OCI-LY7 (cell line): ENCODE measurements at regions not wholly inside any gene's neighbourhood (a gene's known extent, or its start where the extent isn't known, plus 50 kb on each side); places are given as distances from the start of the nearest gene placed in this dataset.

ENCODE experiments used
- BruUV-seq: library from RNA; stranded (reverse); fragments of 400-500 nt; replicated peaks from 2 replicates; lab custom pipeline; 2021; lab: Mats Ljungman, UMichigan
- CTCF ChIA-PET: fragments of 300-600 bp; sonication (Branson Sonifier 250); formaldehyde crosslinking; loops from one replicate; lab custom pipeline; 2022; ENCODE audit warnings: antibody characterized with exemption; ENCODE audit not compliant: unreplicated experiment; lab: Charles Lee
- POLR2A ChIA-PET: fragments of 300-600 bp; sonication (Branson Sonifier 250); formaldehyde crosslinking; loops from one replicate; lab custom pipeline; 2022; ENCODE audit warnings: antibody characterized with exemption; lab: Charles Lee
- DNase-seq: peaks from one replicate; pipeline ENCODE4 v3.0.0-alpha.2; 2015; ENCODE audit warnings: low spot score
- H2AFZ ChIP-seq: fragments of 200-600 bp; sonication (generic), shearing (Covaris generic); 2 replicates; pipeline ENCODE4 v1.6.1; 2014; ENCODE audit warnings: mild to moderate bottlenecking, antibody characterized with exemption, low read length, moderate library complexity
- H3K27ac ChIP-seq: fragments of 200-600 bp; sonication (generic); 2 replicates; pipeline ENCODE4 v1.5.1; 2014; ENCODE audit warnings: mixed run types, low read depth, mild to moderate bottlenecking, moderate library complexity, low read length, inconsistent platforms; ENCODE audit not compliant: poor library complexity, severe bottlenecking
- H3K36me3 ChIP-seq: fragments of 200-600 bp; sonication (generic); 2 replicates; pipeline ENCODE4 v1.6.1; 2014; ENCODE audit warnings: mild to moderate bottlenecking, antibody characterized with exemption, low read length, moderate library complexity, mixed read lengths; ENCODE audit not compliant: insufficient read depth
- H3K4me1 ChIP-seq: fragments of 200-600 bp; sonication (generic); 2 replicates; pipeline ENCODE4 v1.5.1; 2014; ENCODE audit warnings: mild to moderate bottlenecking, low read length; ENCODE audit not compliant: insufficient read depth, poor library complexity, severe bottlenecking
- H3K4me2 ChIP-seq: fragments of 200-600 bp; sonication (generic); 2 replicates; pipeline ENCODE4 v1.6.1; 2014; ENCODE audit warnings: mild to moderate bottlenecking, low read length
- H3K4me3 ChIP-seq: fragments of 200-600 bp; sonication (generic); 2 replicates; pipeline ENCODE4 v1.5.1; 2014; ENCODE audit warnings: mild to moderate bottlenecking, low read depth, low read length; ENCODE audit not compliant: poor library complexity, severe bottlenecking
- H3K79me2 ChIP-seq: fragments of 200-600 bp; sonication (generic); 2 replicates; pipeline ENCODE4 v1.6.1; 2016; ENCODE audit warnings: low read depth, mild to moderate bottlenecking, low read length, moderate library complexity, mixed read lengths; ENCODE audit not compliant: insufficient read depth
- H3K9me2 ChIP-seq: fragments of 200-600 bp; sonication (generic); 2 replicates; pipeline ENCODE4 v1.6.1; 2016; ENCODE audit warnings: mild to moderate bottlenecking, low read length, mixed read lengths; ENCODE audit not compliant: insufficient read depth
- H3K9me3 ChIP-seq: fragments of 200-600 bp; sonication (generic); 2 replicates; pipeline ENCODE4 v1.6.1; 2014; ENCODE audit warnings: mild to moderate bottlenecking, mixed run types, low read length, mixed read lengths
- H4K20me1 ChIP-seq: fragments of 200-600 bp; sonication (generic); 2 replicates; pipeline ENCODE4 v1.6.1; 2014; ENCODE audit warnings: mild to moderate bottlenecking, antibody characterized with exemption, low read length, moderate library complexity, mixed read lengths; ENCODE audit not compliant: insufficient read depth
- CTCF ChIP-seq: fragments of 200-600 bp; sonication (generic); conservative IDR thresholded peaks from 2 replicates; pipeline ENCODE4 v1.5.1; 2014; ENCODE audit warnings: mild to moderate bottlenecking, antibody characterized with exemption, low read length, moderate library complexity, mixed read lengths
- EZH2phosphoT487 ChIP-seq: fragments of 200-600 bp; sonication (generic); IDR thresholded peaks from 2 replicates; pipeline ENCODE4 v1.6.1; 2018; ENCODE audit warnings: low read depth, borderline replicate concordance, mild to moderate bottlenecking, mixed run types, antibody characterized with exemption, low read length, moderate library complexity, mixed read lengths
- intact Hi-C: fragments of 100-400 bp; cut with micrococcal nuclease; formaldehyde crosslinking; loops from one replicate; pipeline ENCODE4 v1.10.0; 2022; ENCODE audit not compliant: unreplicated experiment

- no peaks in the 10 kb centered on the region for H4K20me1 ChIP-seq
- no TSS peak for BruUV-seq
- intact Hi-C loops: no loop called here
- TF ChIP-seq CTCF (no peak), EZH2phosphoT487 (no peak)
- DNase-seq: no peak
- ChIA-PET CTCF (no interaction called here), POLR2A (no interaction called here)
- no peak overlapping the region for H3K4me3 ChIP-seq
- no peaks in the 10 kb centered on the region for H3K9me3 ChIP-seq
- no peaks in the 10 kb centered on the region for H3K79me2 ChIP-seq
- no peak overlapping the region for H2AFZ ChIP-seq
- no peaks in the 10 kb centered on the region for H3K4me1 ChIP-seq
- H3K9me2 ChIP-seq: no peaks in the 10 kb centered on the region
- no peak overlapping the region for H3K27ac ChIP-seq
- no peaks in the 10 kb centered on the region for H3K36me3 ChIP-seq
- no peak overlapping the region for H3K4me2 ChIP-seq
These were observed 51.9 kb upstream of the TMC3 start for GRCh38 chr15:81425905-81426304.
